ENCODE measurements at regions not wholly inside any gene's neighbourhood (a gene's known extent, or its start where the extent isn't known, plus 50 kb on each side); places are given as distances from the start of the nearest gene placed in this dataset.

DNA sequence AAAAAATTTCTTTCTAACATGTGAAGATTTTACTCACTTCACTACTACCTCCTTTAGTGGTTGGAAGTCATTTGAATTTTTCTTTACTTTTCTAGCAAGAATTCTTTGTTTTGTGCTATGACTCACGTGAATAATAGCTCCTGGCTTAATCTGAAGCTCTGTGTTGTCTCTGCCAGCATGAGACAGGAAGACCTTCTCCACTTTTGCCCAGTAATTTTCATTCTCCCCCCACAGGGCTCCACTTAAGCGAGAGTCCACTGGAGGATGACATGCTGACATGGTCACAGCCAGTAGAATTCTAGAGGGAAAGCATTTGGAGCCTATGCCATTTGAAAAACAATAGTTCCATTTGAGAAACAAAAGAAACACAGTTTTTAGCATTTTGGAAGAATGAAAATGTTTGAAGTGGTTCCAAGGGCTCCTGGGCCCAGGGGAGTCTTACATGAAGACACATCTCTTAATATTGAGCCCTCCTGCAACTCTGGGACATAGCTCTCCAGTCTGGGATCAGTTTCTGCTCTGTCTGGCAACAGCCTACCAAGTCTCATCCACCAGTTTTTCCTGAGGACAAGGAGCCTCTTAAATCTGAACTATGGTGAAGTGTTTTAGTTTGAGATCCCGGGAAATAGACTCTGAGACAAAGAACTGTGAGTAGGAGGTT, 231.4 kb downstream of the PAX1 start:
- DNase-seq = no peak

DNA sequence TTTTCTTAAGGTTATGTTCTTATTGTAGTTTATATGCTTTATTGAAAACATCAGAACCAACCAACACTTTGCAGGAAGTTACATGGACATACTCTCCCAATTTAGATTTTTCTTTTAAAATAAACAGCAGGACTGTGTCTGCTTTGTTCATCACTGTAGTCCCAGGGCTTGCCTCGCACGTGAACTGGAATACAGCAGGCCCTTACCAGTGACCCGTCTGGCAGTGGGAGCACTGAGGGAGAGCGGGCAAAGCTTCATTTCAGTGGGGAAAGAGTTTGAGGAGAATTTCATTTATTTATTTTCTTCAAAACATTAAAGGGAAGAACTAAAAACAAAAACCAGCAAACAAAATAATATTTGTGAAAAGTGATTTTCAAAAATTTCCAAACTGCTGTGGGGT, 230.8 kb downstream of the PAX1 start:
- no peak for DNase-seq

DNA sequence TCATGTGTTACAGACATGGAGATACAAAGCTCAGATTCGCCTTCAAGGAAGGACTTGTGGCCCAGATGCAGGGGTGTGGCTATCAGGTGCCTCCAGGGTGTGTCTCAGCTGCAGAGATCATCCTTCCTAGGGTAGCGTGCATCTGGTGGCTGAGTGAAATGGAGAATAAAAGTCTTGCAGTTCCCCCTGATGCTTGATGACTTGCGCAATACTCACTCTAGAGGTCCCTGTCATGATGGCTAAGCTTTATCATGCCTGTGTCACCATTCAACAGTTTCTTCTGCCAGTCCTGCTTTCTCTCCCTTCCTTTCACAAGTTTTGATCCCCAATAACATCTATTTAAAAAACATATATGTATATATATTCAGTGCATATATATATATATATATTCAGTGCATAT, 228.1 kb downstream of the PAX1 start:
- DNase-seq = no peak

DNA sequence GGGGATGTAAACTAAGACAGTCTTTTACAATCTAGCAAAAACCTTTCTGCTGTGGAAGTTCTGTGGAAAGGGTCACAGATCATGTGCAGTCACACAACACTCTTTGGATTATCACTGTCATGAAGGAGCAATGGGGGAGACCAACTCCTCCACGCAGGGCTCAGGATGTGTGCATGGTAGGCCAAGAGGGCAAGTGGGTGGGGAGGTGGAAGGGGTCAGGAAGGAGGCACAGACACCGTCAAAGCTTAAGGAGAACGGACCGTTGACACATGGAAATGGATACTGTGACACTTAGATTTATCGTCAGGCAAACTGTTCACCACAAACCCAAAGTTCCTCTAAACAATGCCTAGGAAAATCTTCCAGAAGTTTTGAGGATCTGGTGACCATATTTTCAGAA, 215.8 kb downstream of the PAX1 start:
- no peak for DNase-seq

DNA sequence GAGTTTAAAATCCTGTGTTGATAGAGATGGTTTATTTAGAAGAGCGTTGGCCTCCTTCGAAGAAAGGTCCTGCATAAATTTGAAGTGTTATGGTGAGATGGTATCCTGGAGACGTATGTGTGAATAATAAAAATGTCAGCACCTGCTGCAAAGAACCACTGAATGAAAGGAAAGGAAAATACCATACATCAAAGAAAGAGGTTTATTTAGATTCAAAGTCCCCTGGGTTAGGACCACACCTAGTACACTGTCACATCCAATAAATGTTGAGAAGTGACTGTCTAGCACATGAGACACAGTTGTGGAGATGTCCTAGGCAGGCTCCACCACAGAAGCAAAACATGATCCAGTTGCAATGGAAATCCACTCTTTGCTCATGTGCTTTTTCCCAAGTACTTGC, 214.7 kb downstream of the PAX1 start:
- no peak for DNase-seq

DNA sequence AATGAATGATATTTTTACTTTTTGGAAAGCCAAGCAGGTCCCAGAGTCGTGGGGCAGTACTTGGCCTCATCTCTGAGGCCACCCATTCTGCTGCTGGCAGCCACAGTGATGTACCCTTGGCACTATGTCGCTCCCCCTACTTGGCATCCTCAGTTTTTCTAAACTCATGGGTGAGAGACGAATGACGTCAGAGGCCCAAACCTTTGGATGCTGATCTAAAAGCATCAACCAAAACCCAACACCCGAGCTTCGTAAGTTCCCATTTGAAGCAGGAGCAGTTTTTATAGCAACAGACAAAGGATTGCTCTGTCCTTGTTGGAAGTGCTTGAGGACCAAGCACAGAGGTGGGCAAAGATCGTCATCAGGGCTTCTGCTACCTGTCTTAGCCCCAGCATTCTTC, 212.9 kb downstream of the PAX1 start:
- no peak for DNase-seq

DNA sequence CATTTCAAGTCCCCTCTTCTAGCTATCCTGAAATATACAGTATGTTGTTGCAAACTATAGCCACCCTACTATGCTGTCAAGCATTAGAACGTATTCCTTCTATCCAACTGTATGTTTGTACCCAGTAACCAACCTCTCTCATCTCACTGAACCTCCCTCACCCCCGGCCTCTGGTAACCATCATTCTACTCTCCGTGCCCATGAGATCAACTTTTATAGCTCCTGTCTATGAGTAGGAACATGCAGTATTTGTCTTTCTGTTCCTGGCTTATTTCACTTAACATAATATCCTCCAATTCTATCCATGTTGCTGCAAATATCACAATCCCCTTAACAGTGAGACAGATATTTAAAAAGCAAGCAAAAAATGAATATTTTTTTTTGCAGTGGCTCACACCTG, 196.9 kb downstream of the PAX1 start:
- DNase-seq = no peak

DNA sequence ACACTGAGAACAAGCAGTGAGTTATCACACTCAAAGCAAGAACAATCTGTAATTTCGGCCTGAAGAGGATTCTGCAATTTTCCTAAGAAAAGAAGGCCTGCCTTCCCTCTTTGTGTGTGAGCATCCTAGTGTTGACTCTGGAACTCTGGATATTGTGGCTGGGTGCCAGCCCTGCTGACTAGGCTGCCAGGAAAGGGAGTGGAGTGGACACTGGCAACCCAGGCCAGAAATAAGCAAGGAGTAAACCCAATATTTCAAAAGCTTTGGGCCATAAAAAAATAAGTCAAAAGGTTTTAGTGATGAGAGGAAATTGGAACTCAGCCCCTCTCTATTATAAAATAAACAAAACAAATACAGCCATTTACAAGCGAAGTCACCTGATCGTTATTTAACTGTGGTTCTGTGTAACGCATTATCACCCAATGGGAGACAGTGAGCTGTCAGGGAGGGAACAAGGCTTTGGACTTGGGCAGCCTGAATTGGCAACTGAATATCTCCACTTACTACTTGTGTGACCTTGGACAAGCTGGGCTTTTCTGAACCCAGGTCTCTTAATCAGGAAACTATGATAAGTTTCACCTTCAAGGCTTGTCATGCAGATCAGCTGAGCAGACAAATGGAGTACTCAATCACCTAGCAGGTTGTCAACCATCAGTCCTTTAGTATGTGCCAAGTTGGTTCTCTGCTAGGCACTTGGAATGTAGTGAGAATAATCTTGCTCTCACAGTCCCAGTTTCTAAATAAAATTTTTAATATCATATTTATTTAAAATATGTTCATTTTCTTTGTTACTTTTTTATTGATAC, 196.2 kb downstream of the PAX1 start:
- no peak for DNase-seq

DNA sequence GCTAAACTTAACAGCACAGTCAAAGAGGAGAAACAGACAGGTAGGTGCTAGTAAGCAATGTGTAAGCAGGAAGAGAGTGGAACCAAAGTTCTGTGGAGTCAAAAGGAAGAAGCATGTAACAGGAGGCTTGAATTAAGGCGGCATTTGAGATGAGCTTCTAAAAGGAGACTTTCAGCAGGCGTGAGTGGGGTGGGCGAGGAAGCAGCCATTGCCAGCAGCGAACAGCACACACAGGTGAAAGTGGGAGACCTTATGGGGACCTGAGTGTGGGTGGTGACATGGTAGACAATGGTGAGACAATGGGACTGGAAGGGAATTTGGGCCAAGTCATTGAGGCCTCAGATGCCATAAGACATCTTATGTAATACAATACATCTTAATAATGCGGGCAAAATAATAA, 195.0 kb downstream of the PAX1 start:
- no peak for DNase-seq

DNA sequence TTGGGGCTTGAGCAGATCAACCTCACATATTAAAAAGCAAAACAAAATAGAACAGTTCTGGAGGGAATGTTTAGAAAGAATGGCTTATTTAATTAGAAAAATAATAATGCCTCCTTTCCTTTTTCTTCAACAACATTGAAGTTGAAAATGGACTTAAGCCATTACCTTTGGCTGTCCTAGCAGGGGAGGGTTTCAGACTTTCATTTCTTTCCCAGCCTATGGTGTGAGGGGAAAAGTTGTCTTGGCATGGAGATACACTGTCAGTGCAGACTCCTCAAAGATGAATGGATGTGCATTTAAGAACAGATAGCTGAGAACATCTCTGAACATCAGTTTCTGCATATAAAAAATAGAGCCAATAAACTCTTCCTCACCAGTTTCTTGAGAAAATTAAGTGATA, 169.5 kb downstream of the PAX1 start:
- DNase-seq = no peak

DNA sequence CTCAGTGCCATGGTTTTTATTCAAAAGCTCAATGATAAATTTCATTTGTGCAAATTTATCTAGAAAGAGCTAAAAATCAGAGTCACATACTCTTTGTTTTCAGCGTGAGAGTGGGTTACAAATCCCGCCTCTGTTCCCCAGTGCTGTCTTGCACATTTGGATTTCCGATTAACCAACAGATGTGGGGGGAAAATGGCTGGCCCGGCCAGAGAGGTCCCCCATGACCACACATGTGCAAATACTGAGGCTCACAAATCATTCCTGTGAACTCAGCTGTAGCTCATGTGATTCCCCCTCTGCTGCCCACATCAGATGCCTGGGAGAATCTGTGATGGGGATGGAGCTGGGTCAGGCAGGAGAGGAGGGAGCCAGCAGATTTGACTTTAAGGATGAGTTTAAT, 168.7 kb downstream of the PAX1 start:
- no peak for DNase-seq

DNA sequence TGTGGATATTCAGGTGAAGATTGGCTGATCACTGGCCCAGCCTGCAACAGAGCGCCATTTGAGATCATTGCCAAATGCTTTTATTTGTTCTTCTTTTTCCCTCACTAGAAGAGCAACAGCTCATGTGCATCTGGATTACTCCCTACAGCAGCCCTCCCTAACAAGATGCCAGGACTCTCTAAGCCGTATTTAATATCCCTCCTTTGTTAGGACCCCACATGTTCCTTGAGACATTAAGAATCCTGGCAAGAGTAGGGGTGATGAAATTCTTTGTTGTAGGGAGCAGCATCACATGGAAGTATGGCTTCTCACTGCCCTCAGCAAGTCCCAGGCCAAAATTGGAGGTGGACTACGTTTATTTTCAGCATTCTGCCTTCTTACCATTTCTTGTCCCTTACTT, 167.8 kb downstream of the PAX1 start:
- DNase-seq = no peak

DNA sequence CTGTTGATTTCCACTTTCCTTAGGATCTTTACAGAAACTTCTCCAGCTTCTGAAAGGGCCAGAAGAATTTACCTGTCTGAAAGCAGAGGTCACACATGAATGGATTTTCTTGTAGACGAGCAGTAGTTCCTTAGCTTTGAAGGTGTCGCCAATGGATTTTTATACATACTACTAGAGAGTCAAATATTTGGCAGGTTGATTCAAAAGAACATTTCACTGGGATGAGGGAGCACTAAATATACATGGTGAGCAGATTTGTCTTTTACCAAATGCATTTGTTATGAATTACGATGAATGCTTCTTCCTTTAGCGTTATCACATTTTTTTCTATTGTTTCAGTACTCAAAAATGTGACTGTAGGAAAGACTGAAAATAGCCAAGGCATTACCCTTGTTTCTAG, 162.3 kb downstream of the PAX1 start:
- DNase-seq = no peak

DNA sequence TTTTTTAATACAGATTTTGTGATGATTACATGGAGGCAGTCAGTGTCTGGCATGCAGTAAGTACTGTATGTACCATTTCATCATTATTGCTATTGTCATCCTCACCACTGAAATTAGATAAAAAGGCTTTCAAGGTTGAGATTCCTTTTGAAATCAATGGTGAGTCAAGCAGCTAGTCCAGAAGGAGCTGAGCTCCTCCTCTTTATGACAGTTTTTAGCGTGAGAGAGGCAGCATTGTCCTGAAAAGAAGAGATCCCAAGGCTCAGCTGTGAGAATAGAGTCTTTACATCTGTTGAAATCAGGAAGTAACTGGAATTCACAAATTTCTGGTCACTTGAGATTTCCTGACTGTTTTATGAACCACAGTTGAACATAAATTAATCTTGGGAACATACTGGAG, 161.9 kb downstream of the PAX1 start:
- no peak for DNase-seq

DNA sequence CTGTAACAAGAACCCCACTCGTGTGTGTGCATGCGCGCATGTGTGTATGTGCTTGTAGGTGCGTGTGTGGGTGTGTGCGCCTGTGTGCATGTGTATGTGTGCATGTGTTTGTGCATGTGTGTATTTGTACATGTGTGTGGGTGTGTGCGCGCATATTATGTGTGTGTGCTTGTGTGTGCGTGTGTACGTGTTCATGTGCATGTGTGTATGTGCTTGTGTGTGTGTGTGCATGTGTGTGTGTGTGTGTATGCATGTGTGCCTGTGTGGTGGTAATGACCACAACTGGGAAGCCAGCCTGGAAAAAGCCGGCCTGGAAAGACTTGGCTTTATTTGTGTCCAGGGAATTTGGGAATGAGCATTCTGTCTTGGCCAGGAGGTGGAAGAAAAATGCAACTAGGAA, 157.5 kb downstream of the PAX1 start:
- no peak for DNase-seq

DNA sequence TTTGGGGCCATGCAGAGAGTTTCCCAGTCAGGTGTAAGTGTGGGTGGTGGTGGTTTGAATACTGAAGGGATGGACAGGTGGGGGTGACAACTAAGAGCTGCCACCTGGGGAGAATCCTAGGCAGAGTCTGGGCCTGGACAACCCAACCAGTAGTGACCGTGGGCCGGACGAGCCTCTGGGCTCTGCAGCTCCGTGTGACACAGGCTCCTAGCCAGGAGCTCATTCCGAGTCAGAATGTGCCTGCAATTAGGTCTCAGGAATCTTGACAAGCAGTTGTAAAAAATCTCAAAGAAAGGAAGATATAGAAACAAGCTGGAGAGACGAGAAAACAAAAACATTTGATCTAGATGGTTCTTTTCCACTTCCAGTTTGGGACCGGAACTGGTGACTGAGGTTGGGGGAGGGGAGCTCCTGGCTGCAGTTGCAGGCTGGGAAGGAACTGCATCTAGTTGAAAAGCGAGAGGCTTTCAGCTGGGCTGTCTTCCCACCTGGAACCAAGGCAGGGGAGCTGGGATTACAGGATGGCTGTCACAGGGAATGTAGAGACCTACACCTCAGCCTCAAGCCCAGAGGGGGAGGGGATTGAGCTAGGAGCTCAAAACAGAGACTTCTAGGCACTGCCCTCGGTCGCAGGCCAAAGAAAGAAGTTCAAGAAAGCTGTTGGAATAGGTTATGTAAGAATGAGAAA, 156.9 kb downstream of the PAX1 start:
- DNase-seq = no peak

DNA sequence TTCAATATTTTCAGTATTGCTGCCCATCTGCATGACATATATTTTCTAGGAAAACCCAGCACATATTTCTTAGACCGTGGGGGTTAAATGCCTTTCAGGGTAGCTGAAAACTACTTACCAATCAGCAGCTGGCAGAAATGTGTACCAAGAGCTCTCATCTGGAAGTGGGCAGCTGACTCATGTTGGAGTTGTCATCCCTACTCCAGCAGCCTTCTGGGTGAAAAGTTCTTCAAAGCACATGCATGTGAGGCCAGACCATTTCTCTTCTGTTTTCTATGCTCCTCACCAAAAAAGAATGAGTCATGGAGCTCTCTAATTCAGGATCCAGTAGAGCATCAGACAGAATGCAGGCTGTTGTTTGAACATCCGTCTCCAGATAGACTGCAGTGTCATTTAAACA, 135.5 kb downstream of the PAX1 start:
- no peak for DNase-seq

DNA sequence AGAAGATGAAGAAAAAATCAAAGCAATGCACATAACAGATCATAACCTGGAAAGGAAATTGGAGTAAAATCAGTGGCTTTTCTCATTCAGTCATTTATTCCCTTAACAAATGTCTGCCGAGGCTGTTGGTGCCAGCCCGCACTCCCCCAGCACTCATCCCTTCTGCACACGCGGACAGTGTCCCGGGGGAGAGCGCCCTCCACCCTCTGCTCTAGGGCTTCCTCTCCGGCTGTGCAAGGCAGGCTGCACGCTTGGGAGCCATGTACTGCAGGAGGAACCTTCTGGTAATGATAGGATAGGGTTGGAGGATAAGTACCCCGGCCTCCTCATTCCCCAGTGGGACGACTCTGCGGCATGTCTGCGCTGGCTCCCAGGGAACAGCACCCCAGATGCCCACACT, 134.5 kb downstream of the PAX1 start:
- no peak for DNase-seq

DNA sequence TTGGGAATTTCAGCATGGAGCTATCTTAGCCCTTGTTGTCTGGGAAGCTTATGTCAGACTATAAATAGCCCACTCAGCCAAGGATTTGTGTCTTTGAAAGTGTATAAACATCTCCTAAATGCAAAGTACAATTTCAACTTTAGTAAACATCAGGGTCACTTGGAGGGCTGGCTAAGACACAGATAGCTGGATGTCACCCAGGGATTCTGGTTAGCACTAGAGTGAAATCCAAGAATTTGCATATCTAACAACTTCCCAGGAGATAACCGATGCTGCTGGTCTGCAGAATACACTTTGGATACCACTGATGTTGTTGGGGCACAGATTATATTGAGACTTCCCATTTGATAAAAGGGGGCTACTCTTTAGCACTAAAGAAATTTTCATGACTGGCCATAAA, 130.9 kb downstream of the PAX1 start:
- no peak for DNase-seq

DNA sequence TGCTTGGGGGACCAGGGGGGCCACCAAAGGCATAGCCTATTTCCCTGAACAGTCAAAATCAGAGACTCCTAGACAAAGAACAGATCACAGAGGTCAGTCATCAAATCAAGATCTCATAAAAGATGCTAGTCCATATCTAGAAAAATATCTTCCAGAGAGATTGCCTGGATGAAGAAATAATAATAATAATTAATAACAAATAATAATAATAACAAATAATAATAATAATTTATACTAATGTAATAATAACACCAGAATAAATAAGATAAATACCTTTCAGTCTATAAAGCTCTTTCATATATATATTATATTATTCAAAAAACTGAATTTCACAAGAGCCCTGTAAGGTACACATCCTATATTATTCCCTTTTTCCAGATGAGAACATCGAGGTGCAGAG, 129.6 kb downstream of the PAX1 start:
- DNase-seq = no peak

DNA sequence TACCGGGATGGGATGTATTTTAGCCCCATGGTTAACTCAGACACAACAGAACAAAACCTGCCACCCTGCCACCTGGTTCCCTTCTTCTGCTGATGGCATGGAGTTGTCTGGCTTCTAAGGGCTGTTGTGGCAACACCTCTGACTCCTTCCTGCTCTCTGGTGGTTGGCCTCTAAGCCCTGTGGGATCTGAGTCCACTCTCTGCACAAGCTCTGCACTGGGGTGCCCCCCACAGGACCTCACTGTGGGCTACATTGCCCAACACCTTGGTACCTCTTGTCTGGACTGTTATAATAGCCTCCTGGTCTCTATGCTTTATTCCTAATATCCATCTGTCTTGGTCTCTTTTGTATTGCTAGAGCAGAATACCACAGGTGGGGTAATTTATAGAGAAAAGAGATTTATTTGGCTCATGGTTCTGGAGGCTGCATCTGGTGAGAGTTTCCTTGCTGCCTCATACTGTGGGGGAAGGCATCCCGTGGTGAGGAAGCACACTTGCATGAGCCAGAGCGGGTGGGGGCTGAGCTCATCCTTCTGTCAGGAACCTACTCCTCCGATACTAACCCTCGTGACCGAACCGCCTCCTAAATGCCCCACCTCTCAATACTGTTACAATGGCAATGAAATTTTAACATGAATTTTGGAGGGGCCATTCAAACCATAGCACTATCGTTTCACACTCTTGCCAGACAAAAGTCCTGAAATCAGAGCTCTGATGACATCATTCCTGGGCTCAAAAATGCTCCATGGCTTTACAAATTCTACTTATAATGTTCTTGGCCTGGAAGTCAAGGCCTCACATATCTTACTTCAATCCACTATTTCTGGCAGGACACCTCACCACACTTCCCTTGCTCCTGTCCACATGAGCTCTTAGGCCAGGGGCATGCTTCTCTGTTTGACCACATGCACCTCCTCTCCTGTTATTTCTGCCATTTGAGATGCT, 127.2 kb downstream of the PAX1 start:
- DNase-seq = no peak

DNA sequence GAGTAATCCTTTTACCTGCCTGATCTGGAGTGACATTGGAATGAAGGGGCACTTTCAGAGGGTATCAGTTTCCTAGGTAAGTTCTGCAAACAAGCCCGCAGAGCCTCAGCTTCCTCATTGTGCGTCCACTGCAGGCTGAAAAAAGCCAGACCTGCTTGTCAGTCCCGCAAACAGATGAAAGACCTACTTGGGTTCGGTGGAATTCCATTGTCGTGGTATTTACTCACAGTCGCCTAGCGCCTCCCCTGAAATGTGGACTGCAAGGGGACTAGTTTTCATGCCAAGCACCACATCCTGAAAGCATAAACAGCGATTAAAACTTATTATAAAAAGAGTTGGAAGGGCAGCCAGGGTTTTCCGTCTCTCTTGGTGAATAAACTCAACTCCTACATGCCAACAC, 121.5 kb downstream of the PAX1 start:
- DNase-seq = no peak

DNA sequence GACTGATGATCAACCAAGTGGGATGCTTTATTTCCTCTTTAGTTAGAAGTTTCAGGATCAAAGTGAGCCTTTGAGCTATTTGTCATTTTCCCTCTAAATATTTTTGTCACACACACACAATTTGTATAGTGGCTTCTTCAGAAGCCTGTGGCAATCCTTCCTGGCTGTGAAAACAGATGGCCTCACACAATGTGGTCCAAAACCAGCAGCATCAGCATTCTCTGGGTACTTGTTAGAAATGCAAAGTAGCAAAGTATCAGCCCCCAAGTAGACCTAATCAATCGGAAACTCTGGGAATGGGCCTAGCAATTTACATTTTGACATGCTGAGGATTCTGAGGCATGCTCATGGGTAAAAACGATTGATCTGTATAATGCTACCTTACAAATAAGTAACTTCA, 115.9 kb downstream of the PAX1 start:
- DNase-seq = no peak
